GM12892 (cell line): ENCODE measurements at regions not wholly inside any gene's neighbourhood (a gene's known extent, or its start where the extent isn't known, plus 50 kb on each side); places are given as distances from the start of the nearest gene placed in this dataset.

Source experiments
- POLR2A ChIP-seq: IDR thresholded peaks from 2 replicates; pipeline ENCODE4 v1.6.1; 2011; ENCODE audit warnings: low read depth, low read length, control low read depth
- TAF1 ChIP-seq: IDR thresholded peaks from 2 replicates; pipeline ENCODE4 v1.6.1; 2011; ENCODE audit warnings: low read depth, mild to moderate bottlenecking, control low read depth, low read length, borderline replicate concordance

DNA sequence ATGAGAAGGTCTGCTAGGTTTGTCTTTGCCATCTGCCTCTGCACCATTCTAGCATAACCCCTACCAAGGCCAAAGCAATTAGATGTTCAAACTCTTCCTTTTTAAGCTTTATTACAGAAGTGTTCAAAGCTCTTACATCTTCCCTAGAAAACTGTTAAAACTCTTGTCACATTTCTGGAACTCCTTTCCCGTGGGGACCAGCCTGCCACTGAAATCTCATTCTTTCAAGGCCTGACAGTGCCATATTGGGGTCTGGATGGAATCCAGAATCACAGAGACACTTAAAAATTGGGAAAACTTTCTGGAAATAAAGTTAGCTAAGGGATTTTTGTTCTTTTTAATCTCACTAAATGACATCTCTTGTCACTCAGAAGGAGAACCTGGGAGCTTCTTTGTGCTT is 153.8 kb upstream of the SLCO3A1 start:
- TF ChIP-seq POLR2A, result no peak
- TF ChIP-seq TAF1, result no peak
